Sigmoid colon (tissue), 6 donors: ENCODE measurements at regions not wholly inside any gene's neighbourhood (a gene's known extent, or its start where the extent isn't known, plus 50 kb on each side); places are given as distances from the start of the nearest gene placed in this dataset.
"Not testable (repeated sequence)": the region's sequence is repeated elsewhere in the genome, so short reads cannot be mapped to it uniquely, and the experiment has no call there.

Source experiments
- DNase-seq: peaks from one replicate; pipeline ENCODE4 v3.0.0-alpha.2; 2019
- H3K27ac ChIP-seq, 4 donors: fragments of 200-600 bp; sonication (generic); one replicate each; pipeline ENCODE4 v1.5.1; 2016 to 2019; ENCODE audit warnings: mild to moderate bottlenecking in 1 of 4
- H3K27me3 ChIP-seq, 3 donors: fragments of 200-600 bp; sonication (generic); one replicate each; pipeline ENCODE4 v1.5.1; 2019; ENCODE audit warnings: mild to moderate bottlenecking in 1 of 3
- H3K36me3 ChIP-seq, 4 donors: fragments of 200-600 bp; sonication (generic); one replicate each; pipeline ENCODE4 v1.5.1; 2016 to 2019
- H3K4me1 ChIP-seq, 4 donors: fragments of 200-600 bp; sonication (generic); one replicate each; pipeline ENCODE4 v1.5.1; 2017 to 2019
- H3K4me3 ChIP-seq, 4 donors: fragments of 200-600 bp; sonication (generic); one replicate each; pipeline ENCODE4 v1.5.1; 2017 to 2019; ENCODE audit warnings: mild to moderate bottlenecking in 2 of 4, moderate library complexity in 1 of 4
- H3K9me3 ChIP-seq, 4 donors: fragments of 200-600 bp in 3 of 4; sonication (generic) in 3 of 4; one replicate each; pipeline versions ENCODE4 v1.5.1 to v1.6.1; 2013 to 2019
- EP300 ChIP-seq, 4 donors: sonication (generic); formaldehyde crosslinking; IDR thresholded peaks; one replicate each; pipeline ENCODE4 v1.6.1; 2017; ENCODE audit warnings: antibody characterized with exemption in 4 of 4
- POLR2A ChIP-seq, 2 donors: fragments of 450-650 bp; IDR thresholded peaks; one replicate each; pipeline ENCODE4 v1.6.1; 2016; ENCODE audit warnings: antibody characterized with exemption in 2 of 2, mild to moderate bottlenecking in 2 of 2, moderate library complexity in 2 of 2
- POLR2AphosphoS5 ChIP-seq, 4 donors: sonication (generic); formaldehyde crosslinking; IDR thresholded peaks; one replicate each; pipeline ENCODE4 v1.6.1; 2017; ENCODE audit warnings: antibody characterized with exemption in 4 of 4
- WGBS, 2 donors: extraction: QIAGEN DNeasy Blood & Tissue Kit; methylation state at CpG; one replicate each; pipeline ENCODE4 v1.1.7; 2013; 5-methylcytosine and 5-hydroxymethylcytosine counted together
- intact Hi-C: fragments of 100-400 bp; cut with DNase I; formaldehyde crosslinking; loops from one replicate; pipeline ENCODE4 v1.15.1; 2023
- TF ChIP-seq, protein P1 (sequence below), 4 experiments: fragments of 450-650 bp in 3 of 4; fragments of 200-600 bp in 1 of 4; IDR thresholded peaks; one replicate each; pipeline ENCODE4 v1.5.1; 2016 to 2019; ENCODE audit warnings: antibody characterized with exemption in 4 of 4, mild to moderate bottlenecking in 3 of 4, moderate library complexity in 2 of 4
- donor health status: healthy with polysubstance abuse.
- donor health status: healthy.

DNA sequence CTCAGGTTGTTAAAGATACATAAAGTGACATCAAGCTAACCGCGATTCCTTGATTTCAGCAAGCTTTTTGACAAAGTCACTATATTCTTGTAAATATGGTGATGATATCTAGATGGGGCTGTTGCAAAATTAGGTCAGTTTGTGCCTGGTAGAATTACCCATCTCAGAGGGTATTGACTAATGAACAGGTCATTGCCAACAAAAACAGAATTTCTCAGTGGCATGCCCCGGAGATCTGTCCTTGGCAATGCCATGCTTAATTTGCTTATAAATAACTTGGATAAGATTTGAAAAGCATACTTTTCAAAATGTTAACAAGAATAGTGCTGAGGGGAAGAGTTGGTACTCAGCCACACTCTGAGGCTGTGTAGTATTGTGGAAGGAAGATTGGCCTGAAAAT, 783.3 kb upstream of the SEMA6A start:
- Histone ChIP-seq H3K9me3 (no peaks in the 10 kb centered on the region), H3K4me1 (no peaks in the 10 kb centered on the region), H3K27ac (no peak overlapping the region), H3K4me3 (no peak overlapping the region), H3K36me3 (no peaks in the 10 kb centered on the region), H3K27me3 (no peaks in the 10 kb centered on the region)
- TF ChIP-seq, protein P1, sequence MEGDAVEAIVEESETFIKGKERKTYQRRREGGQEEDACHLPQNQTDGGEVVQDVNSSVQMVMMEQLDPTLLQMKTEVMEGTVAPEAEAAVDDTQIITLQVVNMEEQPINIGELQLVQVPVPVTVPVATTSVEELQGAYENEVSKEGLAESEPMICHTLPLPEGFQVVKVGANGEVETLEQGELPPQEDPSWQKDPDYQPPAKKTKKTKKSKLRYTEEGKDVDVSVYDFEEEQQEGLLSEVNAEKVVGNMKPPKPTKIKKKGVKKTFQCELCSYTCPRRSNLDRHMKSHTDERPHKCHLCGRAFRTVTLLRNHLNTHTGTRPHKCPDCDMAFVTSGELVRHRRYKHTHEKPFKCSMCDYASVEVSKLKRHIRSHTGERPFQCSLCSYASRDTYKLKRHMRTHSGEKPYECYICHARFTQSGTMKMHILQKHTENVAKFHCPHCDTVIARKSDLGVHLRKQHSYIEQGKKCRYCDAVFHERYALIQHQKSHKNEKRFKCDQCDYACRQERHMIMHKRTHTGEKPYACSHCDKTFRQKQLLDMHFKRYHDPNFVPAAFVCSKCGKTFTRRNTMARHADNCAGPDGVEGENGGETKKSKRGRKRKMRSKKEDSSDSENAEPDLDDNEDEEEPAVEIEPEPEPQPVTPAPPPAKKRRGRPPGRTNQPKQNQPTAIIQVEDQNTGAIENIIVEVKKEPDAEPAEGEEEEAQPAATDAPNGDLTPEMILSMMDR (IDR thresholded peaks at IDR 0.05) = no peak
- no peak for TF ChIP-seq POLR2AphosphoS5 (IDR thresholded peaks at IDR 0.05)
- TF ChIP-seq POLR2A (IDR thresholded peaks at IDR 0.05) = no peak
- no peak for DNase-seq
- WGBS, 2 donors = 75 to 80% methylated on average over 3 of the region's 3 CpGs
- intact Hi-C loops = no loop called here

DNA sequence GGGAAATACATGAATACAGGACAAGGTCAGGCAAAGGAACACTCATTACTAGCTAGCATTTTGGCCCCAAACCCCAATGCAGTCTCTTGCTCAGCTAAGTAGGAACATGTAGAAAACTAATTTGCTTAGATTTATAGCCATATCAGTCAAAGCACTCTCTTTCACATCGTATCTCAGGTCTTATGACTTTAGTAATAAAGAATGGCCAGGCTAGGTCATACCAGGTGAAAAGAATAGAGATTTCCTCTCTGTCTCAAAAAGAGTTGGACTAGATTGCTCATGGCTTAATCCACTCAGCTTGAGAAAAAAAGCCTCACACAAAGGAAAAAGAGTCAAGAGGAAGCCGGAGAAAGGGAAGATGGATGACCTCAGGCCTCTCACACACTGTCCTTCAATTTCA, 772.7 kb upstream of the SEMA6A start:
- Histone ChIP-seq H3K36me3 (no peaks in the 10 kb centered on the region), H3K9me3 (no peaks in the 10 kb centered on the region), H3K4me3 (no peak overlapping the region), H3K27ac (no peak overlapping the region), H3K4me1 (no peaks in the 10 kb centered on the region), H3K27me3 (no peaks in the 10 kb centered on the region)
- DNase-seq = no peak
- TF ChIP-seq POLR2A (IDR thresholded peaks at IDR 0.05) (no peak), EP300 (IDR thresholded peaks at IDR 0.05) (no peak), POLR2AphosphoS5 (IDR thresholded peaks at IDR 0.05) (no peak)
- TF ChIP-seq, protein P1 (IDR thresholded peaks at IDR 0.05) = no peak
- intact Hi-C loops = no loop called here
- 56 to 66% methylated on average over 2 of the region's 2 CpGs for WGBS, 2 donors

DNA sequence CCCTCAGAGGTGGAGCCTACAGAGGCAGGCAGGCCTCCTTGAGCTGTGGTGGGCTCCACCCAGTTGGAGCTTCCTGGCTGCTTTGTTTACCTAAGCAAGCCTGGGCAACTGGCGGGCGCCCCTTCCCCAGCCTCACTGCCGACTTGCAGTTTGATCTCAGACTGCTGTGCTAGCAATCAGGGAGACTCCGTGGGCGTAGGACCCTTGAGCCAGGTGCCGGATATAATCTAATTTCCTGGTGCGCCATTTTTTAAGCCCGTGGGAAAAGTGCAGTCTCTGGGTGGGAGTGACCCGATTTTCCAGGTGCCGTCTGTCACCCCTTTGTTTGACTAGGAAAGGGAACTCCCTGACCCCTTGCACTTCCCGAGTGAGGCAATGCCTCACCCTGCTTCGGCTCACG, 769.1 kb upstream of the SEMA6A start:
- H3K4me3 ChIP-seq, H3K27me3 ChIP-seq, intact Hi-C loops, DNase-seq, H3K27ac ChIP-seq, H3K4me1 ChIP-seq, H3K36me3 ChIP-seq, H3K9me3 ChIP-seq: not testable (repeated sequence)
- 23 to 70% methylated on average over 13 of the region's 13 CpGs for WGBS, 2 donors

DNA sequence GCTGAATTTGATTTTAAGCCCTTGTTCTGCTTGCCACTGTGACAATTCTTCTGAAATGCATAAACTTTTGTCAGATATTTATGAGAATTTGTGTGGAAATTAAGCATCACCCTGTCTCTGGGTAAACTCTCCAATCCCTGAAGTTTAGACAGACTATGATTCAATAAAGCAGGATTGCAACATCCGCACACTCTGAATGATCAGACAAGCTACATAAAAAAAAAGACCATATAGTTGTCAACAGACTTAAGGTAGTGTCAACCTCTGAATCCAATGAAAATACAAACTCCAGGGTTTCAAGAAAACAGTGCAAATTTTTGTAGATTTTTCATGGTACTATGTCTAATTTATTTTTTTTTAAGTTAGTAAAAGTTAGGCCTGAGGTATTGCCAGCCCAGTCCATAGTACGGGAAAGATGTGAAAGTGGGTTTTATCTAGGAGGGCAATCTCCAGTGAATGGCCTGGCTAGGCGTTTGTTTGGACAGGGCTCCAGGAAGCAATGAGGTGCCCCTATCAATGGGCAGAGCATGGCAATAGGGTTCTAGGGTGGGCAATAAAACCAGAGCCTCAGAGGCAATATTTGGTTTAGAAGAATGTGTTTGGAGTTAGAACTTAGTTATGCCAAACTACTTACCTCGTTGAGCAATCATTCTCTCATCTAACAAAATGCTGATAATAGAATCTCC, 762.6 kb upstream of the SEMA6A start:
- no peaks in the 10 kb centered on the region for H3K4me1 ChIP-seq
- no peak overlapping the region for H3K4me3 ChIP-seq
- H3K27ac ChIP-seq = no peak overlapping the region
- 29 to 64% methylated on average over 4 of the region's 4 CpGs for WGBS, 2 donors
- no peak for DNase-seq
- no peak for TF ChIP-seq EP300 (IDR thresholded peaks at IDR 0.05)
- TF ChIP-seq POLR2A (IDR thresholded peaks at IDR 0.05) = no peak
- TF ChIP-seq, protein P1 (IDR thresholded peaks at IDR 0.05) = no peak
- no peak for TF ChIP-seq POLR2AphosphoS5 (IDR thresholded peaks at IDR 0.05)
- intact Hi-C loops = no loop called here
- no peaks in the 10 kb centered on the region for H3K36me3 ChIP-seq
- H3K27me3 ChIP-seq = no peaks in the 10 kb centered on the region
- H3K9me3 ChIP-seq = no peaks in the 10 kb centered on the region

DNA sequence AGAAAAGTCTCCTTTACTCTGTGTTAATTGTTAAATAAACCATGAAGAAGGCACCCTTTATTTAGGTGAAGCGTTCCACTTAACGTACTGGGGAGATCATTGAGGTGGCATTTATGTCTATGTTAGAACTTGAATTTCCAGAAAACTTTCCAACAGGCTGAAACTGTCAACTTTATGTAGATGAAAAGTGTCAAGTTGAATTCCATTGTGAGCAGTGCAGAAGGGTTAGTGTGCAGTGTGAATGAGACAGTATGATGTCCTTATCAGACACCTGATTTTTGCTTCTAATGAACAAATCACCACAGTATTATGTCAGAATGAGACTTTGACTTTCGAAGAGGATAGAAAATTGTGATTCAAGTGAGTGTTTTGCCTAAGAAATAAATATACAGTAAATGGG, 761.6 kb upstream of the SEMA6A start:
- no peaks in the 10 kb centered on the region for H3K27me3 ChIP-seq
- WGBS, 2 donors = 88 to 94% methylated on average over 3 of the region's 3 CpGs
- intact Hi-C loops = no loop called here
- TF ChIP-seq EP300 (IDR thresholded peaks at IDR 0.05) (no peak), POLR2A (IDR thresholded peaks at IDR 0.05) (no peak), POLR2AphosphoS5 (IDR thresholded peaks at IDR 0.05) (no peak)
- TF ChIP-seq, protein P1 (IDR thresholded peaks at IDR 0.05) = no peak
- no peaks in the 10 kb centered on the region for H3K36me3 ChIP-seq
- no peak overlapping the region for H3K27ac ChIP-seq
- no peaks in the 10 kb centered on the region for H3K4me1 ChIP-seq
- no peak for DNase-seq
- H3K9me3 ChIP-seq = no peaks in the 10 kb centered on the region
- H3K4me3 ChIP-seq = no peak overlapping the region
